ENCODE measurements at regions not wholly inside any gene's neighbourhood (a gene's known extent, or its start where the extent isn't known, plus 50 kb on each side); places are given as distances from the start of the nearest gene placed in this dataset.

GRCh38 chr11:112649856-112650255 lies 311.4 kb upstream of the NCAM1 start:
- TF ChIP-seq CTCF (IDR thresholded peaks at IDR 0.05 in 2 of 3, conservative IDR thresholded peaks at IDR 0.05 in 1 of 3; ENCODE audit: borderline replicate concordance in 1 of 3, insufficient read depth in 1 of 3, low read depth in 2 of 3, low read length in 2 of 3) = no peak
- no peak for TF ChIP-seq REST (IDR thresholded peaks at IDR 0.05; ENCODE audit: low read depth)
- TF ChIP-seq POLR2A (IDR thresholded peaks at IDR 0.05; ENCODE audit: borderline replicate concordance, extremely low read depth, insufficient read depth, insufficient read length) = no peak
- TF ChIP-seq EGR1 (IDR thresholded peaks at IDR 0.05; ENCODE audit: low read depth) = no peak
- TF ChIP-seq POLR2AphosphoS5 (IDR thresholded peaks at IDR 0.05; ENCODE audit: low read depth, low read length) = no peak
- no peak for TF ChIP-seq YY1 (IDR thresholded peaks at IDR 0.05; ENCODE audit: extremely low read depth, insufficient replicate concordance, low read depth, low read length)
- no peak for TF ChIP-seq MAX (IDR thresholded peaks at IDR 0.05)
- TF ChIP-seq FOSL1 (IDR thresholded peaks at IDR 0.05; ENCODE audit: low read depth) = no peak
- TF ChIP-seq ZFX (IDR thresholded peaks at IDR 0.05) = no peak
- no peak for TF ChIP-seq TCF7L2 (IDR thresholded peaks at IDR 0.05; ENCODE audit: borderline replicate concordance, extremely low read depth, insufficient read depth, insufficient read length)
- no peak for TF ChIP-seq SRF (IDR thresholded peaks at IDR 0.05; ENCODE audit: low read depth)
- no peak for TF ChIP-seq EZH2 (IDR thresholded peaks at IDR 0.05)
- no peak for TF ChIP-seq JUND (IDR thresholded peaks at IDR 0.05)

Measured in HCT116 (cell line).